D341Med (cell line): ENCODE measurements at regions not wholly inside any gene's neighbourhood (a gene's known extent, or its start where the extent isn't known, plus 50 kb on each side); places are given as distances from the start of the nearest gene placed in this dataset.

Experiments
- DNase-seq: peaks from one replicate; pipeline ENCODE4 v3.0.0; 2012; ENCODE audit warnings: low spot score

GRCh38 chr20:50242548-50242862 is 51.9 kb downstream of the CEBPB start:
- no peak for DNase-seq

GRCh38 chr20:50242863-50243609 is 52.4 kb downstream of the CEBPB start:
- DNase-seq, result no peak

- no peak for DNase-seq
Measured at GRCh38 chr20:50243610-50244351, 53.2 kb downstream of the CEBPB start.

GRCh38 chr20:50244352-50245149 is 53.9 kb downstream of the CEBPB start:
- DNase-seq, result no peak

GRCh38 chr20:50245498-50246366 is 55.1 kb downstream of the CEBPB start:
- DNase-seq, result no peak

GRCh38 chr20:50246367-50247195 is 56.0 kb downstream of the CEBPB start:
- DNase-seq, result no peak

GRCh38 chr20:50247196-50248094 is 56.8 kb downstream of the CEBPB start:
- no peak for DNase-seq

GRCh38 chr20:50248104-50248641 is 57.5 kb downstream of the CEBPB start:
- DNase-seq, result no peak

- no peak for DNase-seq
Measured at GRCh38 chr20:50249447-50250388, 59.1 kb downstream of the CEBPB start.

GRCh38 chr20:50250679-50251382 is 60.2 kb downstream of the CEBPB start:
- DNase-seq, result no peak

GRCh38 chr20:50251383-50251748 is 60.7 kb downstream of the CEBPB start:
- no peak for DNase-seq

GRCh38 chr20:50251992-50252511 is 61.4 kb downstream of the CEBPB start:
- no peak for DNase-seq

- DNase-seq, result no peak
Measured at GRCh38 chr20:50252701-50253100, 62.1 kb downstream of the CEBPB start.

GRCh38 chr20:50253101-50253500 is 62.5 kb downstream of the CEBPB start:
- no peak for DNase-seq

GRCh38 chr20:50254466-50255079 is 63.9 kb downstream of the CEBPB start:
- DNase-seq, result no peak

- no peak for DNase-seq
Measured at GRCh38 chr20:50256577-50256976, 65.9 kb downstream of the CEBPB start.

GRCh38 chr20:50257860-50258259 is 67.2 kb downstream of the CEBPB start:
- no peak for DNase-seq
